Glutamatergic neuron (in vitro differentiated cells): ENCODE measurements at regions not wholly inside any gene's neighbourhood (a gene's known extent, or its start where the extent isn't known, plus 50 kb on each side); places are given as distances from the start of the nearest gene placed in this dataset.

Experiments used
- DNase-seq: peaks from one replicate; pipeline ENCODE4 v3.0.0; 2022
- H3K27ac Mint-ChIP-seq: one replicate; pipeline ENCODE4 v1.8.0; 2020; ENCODE audit warnings: mild to moderate bottlenecking, mixed read lengths, inconsistent platforms; ENCODE audit not compliant: unreplicated experiment
- H3K27me3 Mint-ChIP-seq: one replicate; pipeline ENCODE4 v1.8.0; 2020; ENCODE audit warnings: mild to moderate bottlenecking, moderate library complexity, mixed read lengths, inconsistent platforms; ENCODE audit not compliant: unreplicated experiment
- H3K36me3 Mint-ChIP-seq: one replicate; pipeline ENCODE4 v1.8.0; 2020; ENCODE audit warnings: mild to moderate bottlenecking, mixed read lengths, inconsistent platforms; ENCODE audit not compliant: unreplicated experiment
- H3K4me1 Mint-ChIP-seq: one replicate; pipeline ENCODE4 v1.8.0; 2020; ENCODE audit warnings: mild to moderate bottlenecking, low read depth, mixed read lengths, inconsistent platforms; ENCODE audit not compliant: unreplicated experiment
- H3K4me3 Mint-ChIP-seq: one replicate; pipeline ENCODE4 v1.8.0; 2020; ENCODE audit warnings: mild to moderate bottlenecking, mixed read lengths, inconsistent platforms; ENCODE audit not compliant: unreplicated experiment
- H3K9me3 Mint-ChIP-seq: one replicate; pipeline ENCODE4 v1.8.0; 2020; ENCODE audit warnings: mild to moderate bottlenecking, moderate library complexity, mixed read lengths, inconsistent platforms; ENCODE audit not compliant: unreplicated experiment
- TF ChIP-seq, protein P1 (sequence below): fragments of 200-600 bp; sonication (generic); IDR thresholded peaks from one replicate; pipeline ENCODE4 v1.5.0; 2021; ENCODE audit not compliant: partially characterized antibody, unreplicated experiment

DNA sequence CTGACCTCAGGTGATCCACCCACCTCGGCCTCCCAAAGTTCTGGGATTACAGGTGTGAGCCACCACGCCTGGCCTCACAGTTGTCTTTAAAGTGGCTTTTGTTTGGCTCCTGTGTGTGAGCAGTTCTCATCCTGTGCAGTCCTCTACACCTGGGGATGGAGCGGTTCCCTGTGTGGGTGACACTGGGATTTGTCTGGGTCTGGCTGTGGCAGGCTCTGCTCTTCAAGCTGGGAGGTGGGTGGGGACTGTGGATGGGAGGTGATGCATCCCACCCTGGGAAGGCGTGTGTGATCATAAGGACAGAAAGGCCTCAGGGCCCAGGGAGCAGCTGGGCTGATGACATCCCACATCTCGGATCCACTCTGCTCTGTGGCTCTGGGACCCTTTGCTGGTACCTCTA is 1266.8 kb downstream of the BRD1 start:
- DNase-seq, result peak; percentile 12
- TF ChIP-seq, protein P1, sequence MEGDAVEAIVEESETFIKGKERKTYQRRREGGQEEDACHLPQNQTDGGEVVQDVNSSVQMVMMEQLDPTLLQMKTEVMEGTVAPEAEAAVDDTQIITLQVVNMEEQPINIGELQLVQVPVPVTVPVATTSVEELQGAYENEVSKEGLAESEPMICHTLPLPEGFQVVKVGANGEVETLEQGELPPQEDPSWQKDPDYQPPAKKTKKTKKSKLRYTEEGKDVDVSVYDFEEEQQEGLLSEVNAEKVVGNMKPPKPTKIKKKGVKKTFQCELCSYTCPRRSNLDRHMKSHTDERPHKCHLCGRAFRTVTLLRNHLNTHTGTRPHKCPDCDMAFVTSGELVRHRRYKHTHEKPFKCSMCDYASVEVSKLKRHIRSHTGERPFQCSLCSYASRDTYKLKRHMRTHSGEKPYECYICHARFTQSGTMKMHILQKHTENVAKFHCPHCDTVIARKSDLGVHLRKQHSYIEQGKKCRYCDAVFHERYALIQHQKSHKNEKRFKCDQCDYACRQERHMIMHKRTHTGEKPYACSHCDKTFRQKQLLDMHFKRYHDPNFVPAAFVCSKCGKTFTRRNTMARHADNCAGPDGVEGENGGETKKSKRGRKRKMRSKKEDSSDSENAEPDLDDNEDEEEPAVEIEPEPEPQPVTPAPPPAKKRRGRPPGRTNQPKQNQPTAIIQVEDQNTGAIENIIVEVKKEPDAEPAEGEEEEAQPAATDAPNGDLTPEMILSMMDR, result no peak
- Mint-ChIP-seq H3K4me3 (no peak overlapping the region), H3K27me3 (peaks cover 4% of the 10 kb centered on the region), H3K9me3 (peaks cover 14% of the 10 kb centered on the region), H3K27ac (no peak overlapping the region), H3K36me3 (no peaks in the 10 kb centered on the region), H3K4me1 (peaks cover 1% of the 10 kb centered on the region)

DNA sequence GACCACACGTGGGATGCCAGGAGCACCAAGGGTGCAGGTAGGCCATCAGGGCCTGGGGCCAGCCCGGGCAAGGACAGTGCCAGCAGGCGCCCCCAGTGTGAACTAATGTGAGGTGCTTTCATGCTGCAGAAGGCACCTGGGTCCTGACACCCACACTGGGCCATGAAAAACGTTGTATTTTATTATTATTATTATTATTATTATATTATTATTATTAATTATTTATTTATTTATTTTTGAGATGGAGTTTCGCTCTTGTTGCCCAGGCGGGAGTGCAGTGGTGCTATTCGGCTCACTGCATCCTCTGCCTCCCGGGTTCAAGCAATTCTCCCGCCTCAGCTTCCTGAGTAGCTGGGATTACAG is 1267.3 kb downstream of the BRD1 start:
- H3K36me3 Mint-ChIP-seq, result no peaks in the 10 kb centered on the region
- no peak overlapping the region for H3K4me3 Mint-ChIP-seq
- peaks cover 1% of the 10 kb centered on the region for H3K4me1 Mint-ChIP-seq
- DNase-seq, result no peak
- TF ChIP-seq, protein P1, result no peak
- peaks cover 14% of the 10 kb centered on the region for H3K9me3 Mint-ChIP-seq
- H3K27me3 Mint-ChIP-seq, result peaks cover 4% of the 10 kb centered on the region
- H3K27ac Mint-ChIP-seq, result no peak overlapping the region

DNA sequence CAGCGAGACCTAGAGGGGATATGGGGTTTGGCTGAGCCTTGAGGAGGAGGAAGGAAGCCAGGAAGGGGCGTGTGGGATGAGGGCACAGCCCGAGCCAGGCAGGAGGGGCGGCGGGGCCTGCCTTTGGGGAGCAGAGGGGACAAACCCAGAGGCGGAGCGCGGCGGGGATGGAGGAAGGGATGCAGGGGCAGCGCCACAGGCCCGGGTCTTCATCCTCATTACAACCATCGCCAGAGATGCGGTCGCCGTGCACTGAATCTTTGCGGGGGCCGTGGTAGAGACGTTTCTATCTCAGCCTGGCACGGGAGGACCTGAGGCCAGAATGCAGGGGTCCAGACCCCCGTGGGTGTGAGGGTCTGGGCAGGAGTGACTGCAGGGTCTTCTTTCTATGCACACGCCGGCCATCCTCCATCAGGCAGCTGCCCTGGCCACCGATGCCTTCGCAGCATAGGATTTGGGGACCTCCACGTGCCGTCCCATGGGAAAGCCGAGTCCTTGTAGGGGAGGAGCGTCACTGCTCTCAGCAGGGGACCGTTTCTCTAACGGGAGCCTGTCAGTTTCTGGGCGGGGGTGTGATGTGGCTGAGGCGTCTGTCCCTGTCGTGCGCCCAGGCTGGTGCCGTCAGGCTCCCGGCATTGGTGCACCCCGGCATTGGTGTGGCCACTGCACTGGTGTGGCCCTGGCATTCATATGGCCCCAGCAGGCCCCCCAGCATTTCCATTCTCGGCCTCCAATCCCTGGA is 1267.9 kb downstream of the BRD1 start:
- H3K4me1 Mint-ChIP-seq, result peaks cover 1% of the 10 kb centered on the region
- H3K27me3 Mint-ChIP-seq, result peaks cover 4% of the 10 kb centered on the region
- peak; percentile 16 for DNase-seq
- TF ChIP-seq, protein P1, result no peak
- no peak overlapping the region for H3K4me3 Mint-ChIP-seq
- peaks cover 14% of the 10 kb centered on the region for H3K9me3 Mint-ChIP-seq
- H3K27ac Mint-ChIP-seq, result no peak overlapping the region
- no peaks in the 10 kb centered on the region for H3K36me3 Mint-ChIP-seq

DNA sequence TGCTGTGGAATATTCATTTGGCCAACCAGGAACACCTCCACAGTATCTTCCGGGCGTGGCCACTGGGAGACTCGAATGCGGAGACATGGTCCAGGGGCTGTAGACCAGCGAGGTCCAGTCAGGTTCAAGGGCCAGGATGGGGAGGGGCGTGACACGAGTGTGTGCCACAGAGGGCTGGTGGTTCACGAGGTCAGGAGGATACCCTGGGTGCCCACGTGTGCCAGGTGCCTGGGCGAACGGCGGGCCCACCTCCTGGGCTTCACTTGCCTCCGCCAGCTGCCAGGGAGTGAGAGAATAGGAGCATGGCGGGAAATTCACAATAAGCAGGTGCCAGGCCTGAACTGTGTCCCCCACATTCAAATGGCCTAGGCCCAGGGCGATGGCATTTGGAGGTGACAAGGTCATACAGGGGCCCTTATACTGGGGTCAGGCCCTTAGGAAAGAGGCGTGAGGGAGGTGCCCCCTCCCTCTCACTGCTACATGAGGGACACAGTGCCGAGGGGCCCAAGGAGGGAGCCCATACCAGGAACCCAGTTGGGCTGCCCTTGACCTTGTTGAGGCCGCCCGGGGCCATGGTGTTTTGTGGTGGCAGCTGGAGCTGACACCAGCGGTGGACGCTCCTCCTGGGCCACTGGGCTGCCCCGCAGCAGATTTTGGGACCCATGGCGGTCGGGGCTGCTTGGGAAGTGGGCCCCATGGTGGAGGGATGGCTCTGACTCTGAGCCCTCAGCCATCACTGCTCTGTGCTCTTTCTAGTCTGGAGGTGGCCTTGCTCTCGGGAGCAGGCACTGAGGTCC is 1268.9 kb downstream of the BRD1 start:
- H3K27ac Mint-ChIP-seq, result no peak overlapping the region
- H3K9me3 Mint-ChIP-seq, result peaks cover 17% of the 10 kb centered on the region
- no peak overlapping the region for H3K4me3 Mint-ChIP-seq
- H3K4me1 Mint-ChIP-seq, result peaks cover 1% of the 10 kb centered on the region
- H3K27me3 Mint-ChIP-seq, result peaks cover 4% of the 10 kb centered on the region
- DNase-seq, result peak; percentile 6
- TF ChIP-seq, protein P1, result no peak
- H3K36me3 Mint-ChIP-seq, result no peaks in the 10 kb centered on the region

DNA sequence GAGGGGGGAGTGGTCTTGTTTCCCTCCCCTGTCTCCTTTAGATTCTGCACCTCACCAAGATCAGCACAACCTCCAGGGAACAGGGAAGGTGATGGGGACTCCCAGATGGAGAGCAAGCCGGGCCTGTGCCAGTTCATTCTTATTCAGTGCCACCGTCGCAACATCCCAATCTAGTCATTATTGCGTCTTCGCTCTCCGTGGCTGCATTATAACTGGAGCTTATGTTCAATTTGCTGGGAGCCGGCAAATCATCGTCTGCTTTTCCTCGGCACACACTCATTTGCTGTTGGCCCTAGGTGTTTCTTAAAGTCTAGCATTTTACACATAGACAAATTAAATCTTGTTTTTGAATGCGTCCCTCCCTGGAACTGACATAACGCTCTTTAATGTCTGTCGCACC is 1269.7 kb downstream of the BRD1 start:
- TF ChIP-seq, protein P1, result no peak
- no peaks in the 10 kb centered on the region for H3K36me3 Mint-ChIP-seq
- H3K4me1 Mint-ChIP-seq, result peaks cover 1% of the 10 kb centered on the region
- no peak for DNase-seq
- peaks cover 4% of the 10 kb centered on the region for H3K27me3 Mint-ChIP-seq
- peaks cover 16% of the 10 kb centered on the region for H3K9me3 Mint-ChIP-seq
- H3K4me3 Mint-ChIP-seq, result no peak overlapping the region
- H3K27ac Mint-ChIP-seq, result no peak overlapping the region
